Activated naive CD4-positive, alpha-beta T cell treated with Interleukin-2 at 50 U/mL for 16 hours (primary cell): ENCODE measurements at regions not wholly inside any gene's neighbourhood (a gene's known extent, or its start where the extent isn't known, plus 50 kb on each side); places are given as distances from the start of the nearest gene placed in this dataset.

Experiments
- DNase-seq: peaks from one replicate; pipeline ENCODE4 v3.0.0-alpha.2; 2020

GRCh38 chr3:14318646-14319045, 83.8 kb upstream of the SLC6A6 start:
- DNase-seq = no peak

- no peak for DNase-seq
Observed at GRCh38 chr3:14319654-14320182, 82.7 kb upstream of the SLC6A6 start.

- DNase-seq = no peak
Observed at GRCh38 chr3:14320219-14320618, 82.2 kb upstream of the SLC6A6 start.

- DNase-seq = no peak
Observed at GRCh38 chr3:14322001-14322400, 80.4 kb upstream of the SLC6A6 start.

- no peak for DNase-seq
Observed at GRCh38 chr3:14322667-14323295, 79.6 kb upstream of the SLC6A6 start.

GRCh38 chr3:14323401-14324223, 78.8 kb upstream of the SLC6A6 start:
- no peak for DNase-seq

GRCh38 chr3:14324224-14324944, 78.0 kb upstream of the SLC6A6 start:
- no peak for DNase-seq

- no peak for DNase-seq
Observed at GRCh38 chr3:14328422-14328821, 74.0 kb upstream of the SLC6A6 start.

GRCh38 chr3:14329116-14329830, 73.1 kb upstream of the SLC6A6 start:
- DNase-seq = no peak

- no peak for DNase-seq
Observed at GRCh38 chr3:14329842-14330241, 72.6 kb upstream of the SLC6A6 start.

- DNase-seq = no peak
Observed at GRCh38 chr3:14330508-14330907, 71.9 kb upstream of the SLC6A6 start.

- DNase-seq = no peak
Observed at GRCh38 chr3:14331251-14331650, 71.2 kb upstream of the SLC6A6 start.

- no peak for DNase-seq
Observed at GRCh38 chr3:14332392-14332791, 70.0 kb upstream of the SLC6A6 start.

GRCh38 chr3:14333215-14333614, 69.2 kb upstream of the SLC6A6 start:
- DNase-seq = no peak

GRCh38 chr3:14333621-14334020, 68.8 kb upstream of the SLC6A6 start:
- no peak for DNase-seq

- DNase-seq = no peak
Observed at GRCh38 chr3:14334136-14334535, 68.3 kb upstream of the SLC6A6 start.

- no peak for DNase-seq
Observed at GRCh38 chr3:14334936-14335335, 67.5 kb upstream of the SLC6A6 start.

- DNase-seq = no peak
Observed at GRCh38 chr3:14335774-14336748, 66.3 kb upstream of the SLC6A6 start.

- no peak for DNase-seq
Observed at GRCh38 chr3:14336749-14337598, 65.4 kb upstream of the SLC6A6 start.

- DNase-seq = no peak
Observed at GRCh38 chr3:14337828-14338227, 64.6 kb upstream of the SLC6A6 start.

- DNase-seq = no peak
Observed at GRCh38 chr3:14338242-14338641, 64.2 kb upstream of the SLC6A6 start.
